ENCODE measurements at regions not wholly inside any gene's neighbourhood (a gene's known extent, or its start where the extent isn't known, plus 50 kb on each side); places are given as distances from the start of the nearest gene placed in this dataset.

DNA sequence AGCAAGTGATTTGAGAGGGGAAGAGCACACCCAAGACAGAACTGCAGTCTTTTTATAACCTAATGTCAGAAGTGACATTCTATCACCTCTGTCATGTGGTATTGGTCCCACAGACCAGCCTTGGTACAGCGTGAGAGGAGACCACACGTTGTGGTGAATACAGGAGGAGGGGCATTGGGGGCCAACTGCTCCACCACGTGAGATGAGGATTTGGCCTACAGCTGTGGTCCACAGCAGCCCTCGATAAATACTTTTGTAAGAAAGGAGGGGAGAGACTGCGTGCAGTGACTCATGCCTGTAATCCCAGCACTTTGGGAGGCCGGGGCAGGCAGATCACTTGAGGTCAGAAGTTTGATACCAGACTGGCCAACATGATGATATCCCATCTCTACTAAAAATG lies 243.1 kb downstream of the FGFR2 start:
- no peak for TF ChIP-seq FOXA1 (IDR thresholded peaks at IDR 0.05)
- TF ChIP-seq SP1 (IDR thresholded peaks at IDR 0.05): no peak
- TF ChIP-seq NFRKB (IDR thresholded peaks at IDR 0.05): no peak
- no peak for TF ChIP-seq ARNT (IDR thresholded peaks at IDR 0.05)
- no peak for TF ChIP-seq TARDBP (IDR thresholded peaks at IDR 0.05)

Measured in HEK293T (cell line).